ENCODE measurements at regions not wholly inside any gene's neighbourhood (a gene's known extent, or its start where the extent isn't known, plus 50 kb on each side); places are given as distances from the start of the nearest gene placed in this dataset.

- Mint-ChIP-seq H3K9me3 (no peaks in the 10 kb centered on the region), H3K4me1 (no peaks in the 10 kb centered on the region), H3K27ac (no peak overlapping the region), H3K4me3 (no peak overlapping the region), H3K27me3 (no peaks in the 10 kb centered on the region), H3K36me3 (no peaks in the 10 kb centered on the region)
- ATAC-seq = no peak
These were observed 396.1 kb downstream of the MAN2A1 start for GRCh38 chr5:110085826-110086225.

- H3K27ac Mint-ChIP-seq = no peak overlapping the region
- no peak overlapping the region for H3K4me3 Mint-ChIP-seq
- H3K9me3 Mint-ChIP-seq = no peaks in the 10 kb centered on the region
- no peaks in the 10 kb centered on the region for H3K4me1 Mint-ChIP-seq
- ATAC-seq = no peak
- no peaks in the 10 kb centered on the region for H3K36me3 Mint-ChIP-seq
- no peaks in the 10 kb centered on the region for H3K27me3 Mint-ChIP-seq
These were observed 397.1 kb downstream of the MAN2A1 start for GRCh38 chr5:110086658-110087388.

GRCh38 chr5:110087829-110088228, 398.1 kb downstream of the MAN2A1 start:
- H3K9me3 Mint-ChIP-seq = no peaks in the 10 kb centered on the region

GRCh38 chr5:110088676-110089436, 399.1 kb downstream of the MAN2A1 start:
- no peaks in the 10 kb centered on the region for H3K4me1 Mint-ChIP-seq
- no peaks in the 10 kb centered on the region for H3K27me3 Mint-ChIP-seq
- H3K27ac Mint-ChIP-seq = no peak overlapping the region
- no peak overlapping the region for H3K4me3 Mint-ChIP-seq
- H3K9me3 Mint-ChIP-seq = no peaks in the 10 kb centered on the region
- ATAC-seq = no peak
- H3K36me3 Mint-ChIP-seq = no peaks in the 10 kb centered on the region

More at GRCh38 chr5:110087829-110088228, 398.1 kb downstream of the MAN2A1 start:
- Mint-ChIP-seq H3K27ac (no peak overlapping the region), H3K4me3 (no peak overlapping the region), H3K4me1 (no peaks in the 10 kb centered on the region), H3K27me3 (no peaks in the 10 kb centered on the region), H3K36me3 (no peaks in the 10 kb centered on the region)
- no peak for ATAC-seq

- H3K4me3 Mint-ChIP-seq = no peak overlapping the region
- no peak overlapping the region for H3K27ac Mint-ChIP-seq
- no peaks in the 10 kb centered on the region for H3K27me3 Mint-ChIP-seq
- no peaks in the 10 kb centered on the region for H3K4me1 Mint-ChIP-seq
- no peak for ATAC-seq
- H3K36me3 Mint-ChIP-seq = no peaks in the 10 kb centered on the region
- H3K9me3 Mint-ChIP-seq = no peaks in the 10 kb centered on the region
These were observed 403.4 kb downstream of the MAN2A1 start for GRCh38 chr5:110092955-110093785.

GRCh38 chr5:110094109-110094508, 404.4 kb downstream of the MAN2A1 start:
- H3K4me1 Mint-ChIP-seq = no peaks in the 10 kb centered on the region
- peaks cover 5% of the 10 kb centered on the region for H3K27me3 Mint-ChIP-seq
- H3K36me3 Mint-ChIP-seq = no peaks in the 10 kb centered on the region

GRCh38 chr5:110094548-110094947, 404.8 kb downstream of the MAN2A1 start:
- H3K36me3 Mint-ChIP-seq = no peaks in the 10 kb centered on the region
- no peaks in the 10 kb centered on the region for H3K4me1 Mint-ChIP-seq
- no peaks in the 10 kb centered on the region for H3K9me3 Mint-ChIP-seq
- no peak for ATAC-seq
- H3K27ac Mint-ChIP-seq = no peak overlapping the region
- H3K27me3 Mint-ChIP-seq = peaks cover 5% of the 10 kb centered on the region
- H3K4me3 Mint-ChIP-seq = no peak overlapping the region

More at GRCh38 chr5:110094109-110094508, 404.4 kb downstream of the MAN2A1 start:
- ATAC-seq = no peak
- Mint-ChIP-seq H3K4me3 (no peak overlapping the region), H3K9me3 (no peaks in the 10 kb centered on the region), H3K27ac (no peak overlapping the region)

GRCh38 chr5:110096419-110096818, 406.7 kb downstream of the MAN2A1 start:
- Mint-ChIP-seq H3K9me3 (no peaks in the 10 kb centered on the region), H3K4me3 (no peak overlapping the region), H3K27ac (no peak overlapping the region), H3K36me3 (no peaks in the 10 kb centered on the region), H3K4me1 (no peaks in the 10 kb centered on the region), H3K27me3 (peaks cover 5% of the 10 kb centered on the region)
- no peak for ATAC-seq

- Mint-ChIP-seq H3K27me3 (peaks cover 5% of the 10 kb centered on the region), H3K4me3 (no peak overlapping the region)
These were observed 409.8 kb downstream of the MAN2A1 start for GRCh38 chr5:110099572-110099971.

GRCh38 chr5:110103081-110103480, 413.4 kb downstream of the MAN2A1 start:
- no peaks in the 10 kb centered on the region for H3K4me1 Mint-ChIP-seq
- H3K36me3 Mint-ChIP-seq = no peaks in the 10 kb centered on the region
- H3K27me3 Mint-ChIP-seq = peaks cover 5% of the 10 kb centered on the region
- H3K9me3 Mint-ChIP-seq = no peaks in the 10 kb centered on the region
- no peak overlapping the region for H3K4me3 Mint-ChIP-seq
- no peak for ATAC-seq
- no peak overlapping the region for H3K27ac Mint-ChIP-seq

More at GRCh38 chr5:110099572-110099971, 409.8 kb downstream of the MAN2A1 start:
- Mint-ChIP-seq H3K36me3 (no peaks in the 10 kb centered on the region), H3K4me1 (no peaks in the 10 kb centered on the region), H3K27ac (no peak overlapping the region), H3K9me3 (no peaks in the 10 kb centered on the region)
- ATAC-seq = no peak

- no peaks in the 10 kb centered on the region for H3K27me3 Mint-ChIP-seq
- no peaks in the 10 kb centered on the region for H3K9me3 Mint-ChIP-seq
- H3K4me1 Mint-ChIP-seq = no peaks in the 10 kb centered on the region
- ATAC-seq = no peak
- no peaks in the 10 kb centered on the region for H3K36me3 Mint-ChIP-seq
- no peak overlapping the region for H3K4me3 Mint-ChIP-seq
- H3K27ac Mint-ChIP-seq = no peak overlapping the region
These were observed 414.5 kb downstream of the MAN2A1 start for GRCh38 chr5:110104060-110104725.

- no peaks in the 10 kb centered on the region for H3K27me3 Mint-ChIP-seq
- H3K9me3 Mint-ChIP-seq = no peaks in the 10 kb centered on the region
- H3K27ac Mint-ChIP-seq = no peak overlapping the region
- H3K4me1 Mint-ChIP-seq = no peaks in the 10 kb centered on the region
- no peaks in the 10 kb centered on the region for H3K36me3 Mint-ChIP-seq
- no peak overlapping the region for H3K4me3 Mint-ChIP-seq
- no peak for ATAC-seq
These were observed 415.3 kb downstream of the MAN2A1 start for GRCh38 chr5:110104726-110105669.

- H3K27ac Mint-ChIP-seq = no peak overlapping the region
- no peaks in the 10 kb centered on the region for H3K27me3 Mint-ChIP-seq
- H3K4me3 Mint-ChIP-seq = no peak overlapping the region
These were observed 416.0 kb downstream of the MAN2A1 start for GRCh38 chr5:110105692-110106091.

GRCh38 chr5:110106750-110107149, 417.0 kb downstream of the MAN2A1 start:
- ATAC-seq = no peak
- Mint-ChIP-seq H3K4me3 (no peak overlapping the region), H3K27me3 (no peaks in the 10 kb centered on the region), H3K9me3 (no peaks in the 10 kb centered on the region), H3K27ac (no peak overlapping the region), H3K4me1 (no peaks in the 10 kb centered on the region), H3K36me3 (no peaks in the 10 kb centered on the region)

More at GRCh38 chr5:110105692-110106091, 416.0 kb downstream of the MAN2A1 start:
- Mint-ChIP-seq H3K36me3 (no peaks in the 10 kb centered on the region), H3K4me1 (no peaks in the 10 kb centered on the region), H3K9me3 (no peaks in the 10 kb centered on the region)
- ATAC-seq = no peak
